AG09309 (cell line): ENCODE measurements at regions not wholly inside any gene's neighbourhood (a gene's known extent, or its start where the extent isn't known, plus 50 kb on each side); places are given as distances from the start of the nearest gene placed in this dataset.

Experiments
- DNase-seq: peaks from one replicate; pipeline ENCODE4 v3.0.0-alpha.2; 2010; ENCODE audit warnings: low read depth
- H3K4me3 ChIP-seq: 2 replicates; pipeline ENCODE4 v1.5.1; 2011; ENCODE audit warnings: mild to moderate bottlenecking, low read depth, low read length, moderate library complexity; ENCODE audit not compliant: control insufficient read depth
- CTCF ChIP-seq: IDR thresholded peaks from 2 replicates; pipeline ENCODE4 v1.5.1; 2011; ENCODE audit warnings: mild to moderate bottlenecking, low read depth, low read length, inconsistent platforms; ENCODE audit not compliant: insufficient read depth, control insufficient read depth; ENCODE audit errors: missing control alignments

GRCh38 chr2:234146087-234146826 is 95.8 kb downstream of the SPP2 start:
- TF ChIP-seq CTCF, result no peak
- DNase-seq, result peak; percentile 67
- H3K4me3 ChIP-seq, result no peak overlapping the region

DNA sequence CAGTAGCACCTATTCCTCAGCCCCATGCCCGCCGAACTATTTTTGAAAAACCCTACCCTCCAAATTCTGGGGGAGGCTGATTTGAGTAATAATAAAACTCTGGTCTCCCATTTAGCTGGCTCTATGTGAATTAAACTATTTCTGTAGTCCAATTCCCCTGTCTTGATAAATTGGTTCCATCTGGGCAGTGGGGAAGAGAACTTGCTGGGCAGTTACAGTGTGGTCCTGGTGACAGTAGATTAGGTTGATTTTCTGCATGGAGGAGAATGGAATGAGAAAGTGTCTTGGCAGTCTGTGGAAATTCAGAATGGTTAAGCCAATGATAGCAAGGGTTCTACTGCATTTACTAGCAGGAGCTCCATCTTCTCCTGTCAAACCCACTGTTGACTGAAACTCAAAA is 95.0 kb downstream of the SPP2 start:
- TF ChIP-seq CTCF, result no peak
- H3K4me3 ChIP-seq, result no peak overlapping the region
- DNase-seq, result no peak

DNA sequence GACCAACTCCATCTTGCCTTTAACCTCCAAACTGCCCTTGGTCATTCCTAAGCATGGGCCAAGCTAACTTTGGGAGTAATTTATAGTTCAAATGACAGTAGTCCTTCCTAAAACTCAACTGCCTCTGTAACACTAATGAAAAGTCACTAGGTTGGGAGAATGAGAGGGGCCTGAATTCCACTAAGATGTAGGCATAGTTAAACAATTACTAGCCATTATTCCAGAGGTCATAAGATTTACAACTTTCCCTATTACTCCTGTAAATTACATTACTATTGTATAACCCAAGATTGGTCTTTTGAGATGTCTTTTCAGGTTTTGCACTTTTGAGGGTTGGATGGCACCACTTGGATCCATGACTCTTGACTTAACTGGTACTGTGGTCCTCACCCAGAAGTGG is 94.6 kb downstream of the SPP2 start:
- no peak for TF ChIP-seq CTCF
- no peak overlapping the region for H3K4me3 ChIP-seq
- no peak for DNase-seq

- H3K4me3 ChIP-seq, result no peak overlapping the region
- no peak for TF ChIP-seq CTCF
- DNase-seq, result no peak
These were observed 93.4 kb downstream of the SPP2 start for GRCh38 chr2:234143896-234144295.

- no peak for TF ChIP-seq CTCF
- no peak for DNase-seq
- no peak overlapping the region for H3K4me3 ChIP-seq
These were observed 92.0 kb downstream of the SPP2 start for GRCh38 chr2:234142530-234142929.

- TF ChIP-seq CTCF, result no peak
- H3K4me3 ChIP-seq, result no peak overlapping the region
- no peak for DNase-seq
These were observed 89.3 kb downstream of the SPP2 start for GRCh38 chr2:234139755-234140154.
